BE2C (cell line): ENCODE measurements at regions not wholly inside any gene's neighbourhood (a gene's known extent, or its start where the extent isn't known, plus 50 kb on each side); places are given as distances from the start of the nearest gene placed in this dataset.

ENCODE experiments used
- DNase-seq: peaks from one replicate; pipeline ENCODE4 v3.0.0-alpha.2; 2020
- H3K27me3 ChIP-seq: fragments of 250-450 bp; sonication (Bioruptor Pico); 2 replicates; pipeline ENCODE4 v1.5.1; 2020; ENCODE audit warnings: mild to moderate bottlenecking
- H3K36me3 ChIP-seq: fragments of 250-450 bp; sonication (Bioruptor Pico); 2 replicates; pipeline ENCODE4 v1.5.1; 2020; ENCODE audit warnings: mild to moderate bottlenecking
- H3K4me1 ChIP-seq: fragments of 250-450 bp; sonication (Bioruptor Pico); 2 replicates; pipeline ENCODE4 v1.5.1; 2020
- H3K4me3 ChIP-seq: 2 replicates; pipeline ENCODE4 v1.5.1; 2011; ENCODE audit warnings: low read depth, low read length
- H3K9me3 ChIP-seq: fragments of 250-450 bp; sonication (Bioruptor Pico); 2 replicates; pipeline ENCODE4 v1.5.1; 2020
- TF ChIP-seq, protein P1 (sequence below): IDR thresholded peaks from 2 replicates; pipeline ENCODE4 v1.5.1; 2012; ENCODE audit warnings: mild to moderate bottlenecking, low read depth, low read length

DNA sequence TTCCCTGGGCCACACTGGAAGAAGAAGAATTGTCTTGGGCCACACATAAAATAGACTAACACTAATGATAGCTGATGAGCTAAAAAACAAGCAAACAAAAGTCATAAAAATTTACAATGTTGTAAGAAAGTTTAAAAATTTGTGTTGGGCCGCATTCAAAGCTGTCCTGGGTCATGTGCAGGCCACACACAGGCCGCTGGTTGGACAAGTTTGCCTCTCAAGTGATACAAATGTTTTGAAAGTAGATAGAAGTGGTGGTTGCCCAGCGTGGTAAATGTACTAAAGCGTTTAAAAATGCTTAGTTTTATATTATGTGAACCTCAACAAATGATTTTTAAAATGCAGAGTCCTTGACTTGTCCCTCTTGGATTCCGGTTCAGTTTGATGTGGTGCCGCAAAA lies 94.9 kb upstream of the TBCA start:
- Histone ChIP-seq H3K36me3 (no peaks in the 10 kb centered on the region), H3K4me3 (no peak overlapping the region), H3K27me3 (no peaks in the 10 kb centered on the region), H3K9me3 (no peaks in the 10 kb centered on the region), H3K4me1 (no peaks in the 10 kb centered on the region; the same call in 1 of the 2 replicates)
- TF ChIP-seq, protein P1, sequence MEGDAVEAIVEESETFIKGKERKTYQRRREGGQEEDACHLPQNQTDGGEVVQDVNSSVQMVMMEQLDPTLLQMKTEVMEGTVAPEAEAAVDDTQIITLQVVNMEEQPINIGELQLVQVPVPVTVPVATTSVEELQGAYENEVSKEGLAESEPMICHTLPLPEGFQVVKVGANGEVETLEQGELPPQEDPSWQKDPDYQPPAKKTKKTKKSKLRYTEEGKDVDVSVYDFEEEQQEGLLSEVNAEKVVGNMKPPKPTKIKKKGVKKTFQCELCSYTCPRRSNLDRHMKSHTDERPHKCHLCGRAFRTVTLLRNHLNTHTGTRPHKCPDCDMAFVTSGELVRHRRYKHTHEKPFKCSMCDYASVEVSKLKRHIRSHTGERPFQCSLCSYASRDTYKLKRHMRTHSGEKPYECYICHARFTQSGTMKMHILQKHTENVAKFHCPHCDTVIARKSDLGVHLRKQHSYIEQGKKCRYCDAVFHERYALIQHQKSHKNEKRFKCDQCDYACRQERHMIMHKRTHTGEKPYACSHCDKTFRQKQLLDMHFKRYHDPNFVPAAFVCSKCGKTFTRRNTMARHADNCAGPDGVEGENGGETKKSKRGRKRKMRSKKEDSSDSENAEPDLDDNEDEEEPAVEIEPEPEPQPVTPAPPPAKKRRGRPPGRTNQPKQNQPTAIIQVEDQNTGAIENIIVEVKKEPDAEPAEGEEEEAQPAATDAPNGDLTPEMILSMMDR = no peak
- DNase-seq = no peak

GRCh38 chr5:77869116-77869798 lies 93.1 kb upstream of the TBCA start:
- H3K36me3 ChIP-seq = no peaks in the 10 kb centered on the region
- no peak overlapping the region for H3K4me3 ChIP-seq
- TF ChIP-seq, protein P1 = no peak
- DNase-seq = no peak
- H3K4me1 ChIP-seq = no peaks in the 10 kb centered on the region; the same call in 1 of the 2 replicates
- H3K9me3 ChIP-seq = no peaks in the 10 kb centered on the region
- H3K27me3 ChIP-seq = no peaks in the 10 kb centered on the region

DNA sequence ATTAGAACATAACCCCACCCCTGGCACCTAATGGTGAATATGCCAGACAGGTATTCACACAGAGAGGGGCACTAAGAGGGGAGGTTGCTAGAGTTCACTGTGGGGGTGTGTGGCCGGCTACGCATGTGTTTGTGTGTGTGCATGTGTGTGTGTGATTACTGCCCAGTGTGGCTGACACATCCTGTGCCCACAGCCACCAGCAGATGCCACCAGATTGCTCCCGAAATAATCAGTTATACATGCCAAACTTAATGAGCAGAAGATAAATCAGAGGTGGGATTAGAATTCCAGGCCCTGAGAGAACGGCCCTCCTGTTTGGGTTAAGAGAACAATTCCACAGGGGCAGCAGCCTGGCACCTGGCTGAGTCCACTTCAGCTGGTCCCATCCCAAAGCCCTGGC lies 91.8 kb upstream of the TBCA start:
- H3K9me3 ChIP-seq = no peaks in the 10 kb centered on the region
- TF ChIP-seq, protein P1 = no peak; the same call in 1 of the 2 replicates
- no peaks in the 10 kb centered on the region for H3K27me3 ChIP-seq
- H3K36me3 ChIP-seq = no peaks in the 10 kb centered on the region
- H3K4me1 ChIP-seq = no peaks in the 10 kb centered on the region; the same call in 1 of the 2 replicates
- H3K4me3 ChIP-seq = no peak overlapping the region
- DNase-seq = no peak

GRCh38 chr5:77867194-77867691 lies 91.1 kb upstream of the TBCA start:
- DNase-seq = no peak
- TF ChIP-seq, protein P1 = peak; percentile 46
- no peaks in the 10 kb centered on the region for H3K36me3 ChIP-seq

DNA sequence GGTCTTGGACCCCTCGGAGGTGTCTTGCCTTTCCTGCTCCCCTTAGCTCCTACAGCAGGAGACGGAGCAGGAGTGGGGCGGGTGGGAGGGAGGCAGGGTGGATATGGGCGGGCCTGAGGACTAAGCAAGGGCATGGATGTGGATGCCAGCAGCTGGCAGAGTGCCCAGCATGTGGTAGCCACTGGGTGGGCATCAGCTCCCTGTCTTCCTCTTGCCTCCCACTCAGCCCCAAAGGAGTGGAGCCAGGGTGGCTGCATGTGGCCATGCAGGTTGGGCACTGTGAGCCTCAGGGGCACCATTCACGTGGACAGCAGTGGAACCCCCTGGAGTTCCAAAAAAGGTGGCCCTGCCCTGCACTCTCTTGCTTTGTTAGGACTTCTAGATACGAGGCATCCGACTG lies 90.1 kb upstream of the TBCA start:
- no peaks in the 10 kb centered on the region for H3K9me3 ChIP-seq
- H3K4me3 ChIP-seq = no peak overlapping the region
- no peaks in the 10 kb centered on the region for H3K36me3 ChIP-seq
- DNase-seq = no peak
- H3K27me3 ChIP-seq = no peaks in the 10 kb centered on the region
- TF ChIP-seq, protein P1 = no peak
- H3K4me1 ChIP-seq = no peaks in the 10 kb centered on the region; the same call in 1 of the 2 replicates

More at GRCh38 chr5:77867194-77867691, 91.1 kb upstream of the TBCA start:
- H3K4me3 ChIP-seq = no peak overlapping the region
- H3K27me3 ChIP-seq = no peaks in the 10 kb centered on the region
- H3K4me1 ChIP-seq = no peaks in the 10 kb centered on the region; the same call in 1 of the 2 replicates
- H3K9me3 ChIP-seq = no peaks in the 10 kb centered on the region

GRCh38 chr5:77864997-77865396 lies 88.9 kb upstream of the TBCA start:
- no peak for DNase-seq
- Histone ChIP-seq H3K9me3 (no peaks in the 10 kb centered on the region), H3K4me1 (no peaks in the 10 kb centered on the region; the same call in 1 of the 2 replicates), H3K36me3 (no peaks in the 10 kb centered on the region), H3K4me3 (no peak overlapping the region), H3K27me3 (no peaks in the 10 kb centered on the region)
- TF ChIP-seq, protein P1 = no peak
